Neuronal stem cell (in vitro differentiated cells): ENCODE measurements at regions not wholly inside any gene's neighbourhood (a gene's known extent, or its start where the extent isn't known, plus 50 kb on each side); places are given as distances from the start of the nearest gene placed in this dataset.

Experiments used
- DNase-seq: peaks from one replicate; pipeline ENCODE4 v3.0.0-alpha.2; 2013; ENCODE audit warnings: low spot score
- H2AFZ ChIP-seq: one replicate; pipeline ENCODE4 v1.6.1; 2013; ENCODE audit warnings: mild to moderate bottlenecking, low read length, inconsistent platforms
- H2AK5ac ChIP-seq: 2 replicates; pipeline ENCODE4 v1.6.1; 2013; ENCODE audit warnings: low read depth, mild to moderate bottlenecking, inconsistent platforms, low read length, moderate library complexity, mixed read lengths
- H2BK120ac ChIP-seq: 2 replicates; pipeline ENCODE4 v1.6.1; 2013; ENCODE audit warnings: low read depth, mild to moderate bottlenecking, inconsistent platforms, low read length, moderate library complexity, mixed read lengths
- H2BK12ac ChIP-seq: one replicate; pipeline ENCODE4 v1.6.1; 2013; ENCODE audit warnings: low read length, inconsistent platforms
- H2BK15ac ChIP-seq: 2 replicates; pipeline ENCODE4 v1.6.1; 2013; ENCODE audit warnings: mild to moderate bottlenecking, low read length, inconsistent platforms, mixed read lengths
- H2BK5ac ChIP-seq: one replicate; pipeline ENCODE4 v1.6.1; 2013; ENCODE audit warnings: inconsistent platforms, mild to moderate bottlenecking, low read length, moderate library complexity
- H3K14ac ChIP-seq: one replicate; pipeline ENCODE4 v1.6.1; 2013; ENCODE audit warnings: low read length, inconsistent platforms
- H3K18ac ChIP-seq: 2 replicates; pipeline ENCODE4 v1.6.1; 2013; ENCODE audit warnings: low read length, inconsistent platforms
- H3K23ac ChIP-seq: 2 replicates; pipeline ENCODE4 v1.6.1; 2013; ENCODE audit warnings: low read depth, mild to moderate bottlenecking, mixed read lengths, low read length, inconsistent platforms; ENCODE audit not compliant: poor library complexity
- H3K27ac ChIP-seq: replicated peaks from 3 replicates; pipeline ENCODE4 v1.5.1; 2013; ENCODE audit warnings: low read length, inconsistent platforms
- H3K27me3 ChIP-seq, 3 experiments: 2 replicates each; pipeline ENCODE4 v1.6.1; 2013; ENCODE audit warnings: low read length in 3 of 3, mild to moderate bottlenecking in 2 of 3, inconsistent platforms in 1 of 3, low read depth in 1 of 3, mixed read lengths in 1 of 3, moderate library complexity in 1 of 3; ENCODE audit not compliant: control insufficient read depth in 3 of 3, insufficient read depth in 3 of 3
- H3K36me3 ChIP-seq, 2 donors: replicated peaks in 1 of 2; 2 replicates each; pipeline ENCODE4 v1.6.1; 2013; ENCODE audit warnings: low read length in 2 of 2; ENCODE audit not compliant: control insufficient read depth in 2 of 2, insufficient read depth in 2 of 2
- H3K4ac ChIP-seq: 2 replicates; pipeline ENCODE4 v1.6.1; 2013; ENCODE audit warnings: inconsistent platforms, mild to moderate bottlenecking, low read length, moderate library complexity
- H3K4me1 ChIP-seq, 2 donors: 1 replicate in 1 of 2; 2 replicates in 1 of 2; pipeline ENCODE4 v1.6.1; 2013; ENCODE audit warnings: low read length in 2 of 2, low read depth in 1 of 2; ENCODE audit not compliant: control insufficient read depth in 2 of 2, insufficient read depth in 1 of 2
- H3K4me2 ChIP-seq: one replicate; pipeline ENCODE4 v1.6.1; 2013; ENCODE audit warnings: mild to moderate bottlenecking, low read length, inconsistent platforms; ENCODE audit not compliant: insufficient read depth, poor library complexity, severe bottlenecking
- H3K4me3 ChIP-seq, 2 donors: 2 replicates each; pipeline ENCODE4 v1.5.1; 2013; ENCODE audit warnings: low read length in 2 of 2, mild to moderate bottlenecking in 2 of 2, inconsistent platforms in 1 of 2, moderate library complexity in 1 of 2
- H3K79me1 ChIP-seq: one replicate; pipeline ENCODE4 v1.6.1; 2013; ENCODE audit warnings: low read depth, mild to moderate bottlenecking, inconsistent platforms, low read length, moderate library complexity
- H3K9ac ChIP-seq: one replicate; pipeline ENCODE4 v1.6.1; 2013; ENCODE audit warnings: mild to moderate bottlenecking, low read depth, low read length, inconsistent platforms; ENCODE audit not compliant: poor library complexity
- H3K9me3 ChIP-seq, 2 donors: replicated peaks in 1 of 2; 2 replicates each; pipeline versions ENCODE3 to v1.6.1; 2013; ENCODE audit warnings: low read length in 2 of 2, mild to moderate bottlenecking in 2 of 2, inconsistent platforms in 1 of 2, low read depth in 1 of 2, mixed read lengths in 1 of 2, moderate library complexity in 1 of 2; ENCODE audit not compliant: control insufficient read depth in 2 of 2, insufficient read depth in 1 of 2
- H4K8ac ChIP-seq: one replicate; pipeline ENCODE4 v1.6.1; 2013; ENCODE audit warnings: low read depth, mild to moderate bottlenecking, inconsistent platforms, low read length, moderate library complexity
- H4K91ac ChIP-seq: one replicate; pipeline ENCODE4 v1.6.1; 2013; ENCODE audit warnings: low read length, low read depth, mild to moderate bottlenecking, inconsistent platforms; ENCODE audit not compliant: poor library complexity
- WGBS, 2 donors: extraction: QIAGEN DNeasy Blood & Tissue Kit; methylation state at CpG; one replicate each; pipeline ENCODE4 v1.1.7; 2013; ENCODE audit warnings: missing lambda C conversion rate in 2 of 2, mixed read lengths in 1 of 2; ENCODE audit not compliant: insufficient read length in 2 of 2, insufficient replicate concordance in 1 of 2; ENCODE audit errors: extremely low coverage in 2 of 2; 5-methylcytosine and 5-hydroxymethylcytosine counted together

GRCh38 chr4:18192901-18193300 is 171.3 kb upstream of the LCORL start:
- no peak overlapping the region for H3K18ac ChIP-seq
- no peak overlapping the region for H2AK5ac ChIP-seq
- no peak overlapping the region for H2BK12ac ChIP-seq
- WGBS, 2 donors = no CpG with 5 or more reads among the region's 3 CpGs
- no peak overlapping the region for H3K9ac ChIP-seq
- H4K8ac ChIP-seq = no peak overlapping the region
- no peak overlapping the region for H2BK5ac ChIP-seq
- no peak overlapping the region for H3K4ac ChIP-seq
- peaks cover 0 to 5% of the 10 kb centered on the region in 2 donors for H3K4me1 ChIP-seq
- peaks cover 0 to 2% (median 0%) of the 10 kb centered on the region in 3 experiments for H3K27me3 ChIP-seq
- H3K4me2 ChIP-seq = no peak overlapping the region
- H3K27ac ChIP-seq = no peak overlapping the region
- H3K4me3 ChIP-seq = no peak overlapping the region
- no peak overlapping the region for H2AFZ ChIP-seq
- H3K36me3 ChIP-seq = no peaks in the 10 kb centered on the region
- H2BK120ac ChIP-seq = no peak overlapping the region
- H3K14ac ChIP-seq = no peak overlapping the region
- DNase-seq = no peak
- H4K91ac ChIP-seq = no peak overlapping the region
- no peaks in the 10 kb centered on the region for H3K79me1 ChIP-seq
- no peaks in the 10 kb centered on the region for H3K9me3 ChIP-seq
- H3K23ac ChIP-seq = no peak overlapping the region
- H2BK15ac ChIP-seq = no peak overlapping the region

- H3K9me3 ChIP-seq = no peaks in the 10 kb centered on the region
- WGBS, 2 donors = no CpG with 5 or more reads among the region's 2 CpGs
- no peak overlapping the region for H3K4me3 ChIP-seq
Observed at GRCh38 chr4:18185491-18185890, 163.9 kb upstream of the LCORL start.

GRCh38 chr4:18180892-18181291 is 159.3 kb upstream of the LCORL start:
- Histone ChIP-seq H3K4me1 (no peaks in the 10 kb centered on the region), H3K23ac (no peak overlapping the region), H2BK5ac (no peak overlapping the region), H3K9me3 (no peaks in the 10 kb centered on the region), H2BK15ac (no peak overlapping the region), H3K79me1 (no peaks in the 10 kb centered on the region), H3K36me3 (no peaks in the 10 kb centered on the region), H3K9ac (no peak overlapping the region), H3K4ac (no peak overlapping the region), H3K18ac (no peak overlapping the region), H3K27ac (no peak overlapping the region), H3K27me3 (no peaks in the 10 kb centered on the region), H4K8ac (no peak overlapping the region), H3K4me2 (no peak overlapping the region), H3K14ac (no peak overlapping the region), H3K4me3 (no peak overlapping the region), H4K91ac (no peak overlapping the region), H2AK5ac (no peak overlapping the region), H2BK120ac (no peak overlapping the region), H2AFZ (no peak overlapping the region), H2BK12ac (no peak overlapping the region)
- DNase-seq = no peak

More at GRCh38 chr4:18185491-18185890, 163.9 kb upstream of the LCORL start:
- H3K4me1 ChIP-seq = no peaks in the 10 kb centered on the region
- H2BK12ac ChIP-seq = no peak overlapping the region
- H4K8ac ChIP-seq = no peak overlapping the region
- H2BK5ac ChIP-seq = no peak overlapping the region
- no peak overlapping the region for H2AFZ ChIP-seq
- no peak overlapping the region for H3K14ac ChIP-seq
- H3K79me1 ChIP-seq = no peaks in the 10 kb centered on the region
- H2AK5ac ChIP-seq = no peak overlapping the region
- no peaks in the 10 kb centered on the region for H3K27me3 ChIP-seq
- H4K91ac ChIP-seq = no peak overlapping the region
- no peak overlapping the region for H3K4me2 ChIP-seq
- no peak overlapping the region for H3K4ac ChIP-seq
- H3K27ac ChIP-seq = no peak overlapping the region
- H3K36me3 ChIP-seq = no peaks in the 10 kb centered on the region
- DNase-seq = no peak
- no peak overlapping the region for H2BK15ac ChIP-seq
- no peak overlapping the region for H3K23ac ChIP-seq
- H2BK120ac ChIP-seq = no peak overlapping the region
- no peak overlapping the region for H3K9ac ChIP-seq
- H3K18ac ChIP-seq = no peak overlapping the region

GRCh38 chr4:18180122-18180521 is 158.6 kb upstream of the LCORL start:
- Histone ChIP-seq H2AFZ (no peak overlapping the region), H3K9me3 (no peaks in the 10 kb centered on the region), H3K18ac (no peak overlapping the region), H3K27me3 (no peaks in the 10 kb centered on the region), H3K79me1 (no peaks in the 10 kb centered on the region), H3K36me3 (no peaks in the 10 kb centered on the region), H3K27ac (no peak overlapping the region), H4K91ac (no peak overlapping the region), H2BK15ac (no peak overlapping the region), H2BK5ac (no peak overlapping the region), H2BK120ac (no peak overlapping the region), H3K23ac (no peak overlapping the region), H2BK12ac (no peak overlapping the region), H4K8ac (no peak overlapping the region), H3K4ac (no peak overlapping the region), H3K4me2 (no peak overlapping the region), H3K14ac (no peak overlapping the region), H3K4me3 (no peak overlapping the region), H3K4me1 (no peaks in the 10 kb centered on the region), H2AK5ac (no peak overlapping the region), H3K9ac (no peak overlapping the region)
- DNase-seq = no peak
- no CpG with 5 or more reads among the region's 4 CpGs for WGBS, 2 donors
